ENCODE measurements at regions not wholly inside any gene's neighbourhood (a gene's known extent, or its start where the extent isn't known, plus 50 kb on each side); places are given as distances from the start of the nearest gene placed in this dataset.

GRCh38 chr5:134463991-134464760, 52.5 kb upstream of the CDKN2AIPNL start:
- no peak for DNase-seq (ENCODE audit: extremely low read depth, low read depth)
- H3K4me3 ChIP-seq (replicated peaks; ENCODE audit: low read depth, low read length) = no peak overlapping the region
- no peak for TF ChIP-seq CTCF (IDR thresholded peaks at IDR 0.05; ENCODE audit: low read depth, low read length, missing control alignments)

GRCh38 chr5:134463176-134463720, 51.6 kb upstream of the CDKN2AIPNL start:
- no peak for DNase-seq (ENCODE audit: extremely low read depth, low read depth)
- H3K4me3 ChIP-seq (replicated peaks; ENCODE audit: low read depth, low read length) = no peak overlapping the region
- no peak for TF ChIP-seq CTCF (IDR thresholded peaks at IDR 0.05; ENCODE audit: low read depth, low read length, missing control alignments)

- TF ChIP-seq CTCF (IDR thresholded peaks at IDR 0.05; ENCODE audit: low read depth, low read length, missing control alignments) = no peak
- H3K4me3 ChIP-seq (replicated peaks; ENCODE audit: low read depth, low read length) = no peak overlapping the region
Measured at GRCh38 chr5:134462761-134463160, 51.1 kb upstream of the CDKN2AIPNL start.

GRCh38 chr5:134462047-134462575, 50.4 kb upstream of the CDKN2AIPNL start:
- no peak overlapping the region for H3K4me3 ChIP-seq (replicated peaks; ENCODE audit: low read depth, low read length)
- DNase-seq (ENCODE audit: extremely low read depth, low read depth) = no peak
- TF ChIP-seq CTCF (IDR thresholded peaks at IDR 0.05; ENCODE audit: low read depth, low read length, missing control alignments) = no peak

More at GRCh38 chr5:134462761-134463160, 51.1 kb upstream of the CDKN2AIPNL start:
- DNase-seq (ENCODE audit: extremely low read depth, low read depth) = no peak

Measured in HFF-Myc (cell line).